ENCODE measurements at regions not wholly inside any gene's neighbourhood (a gene's known extent, or its start where the extent isn't known, plus 50 kb on each side); places are given as distances from the start of the nearest gene placed in this dataset.

GRCh38 chr14:94922595-94923239, 152.8 kb upstream of the GSC start:
- no peak for DNase-seq

- no peak for DNase-seq
These were observed 152.1 kb upstream of the GSC start for GRCh38 chr14:94921882-94922585.

- DNase-seq, result no peak
These were observed 151.5 kb upstream of the GSC start for GRCh38 chr14:94921456-94921855.

- DNase-seq, result no peak
These were observed 150.0 kb upstream of the GSC start for GRCh38 chr14:94919896-94920295.

- no peak for DNase-seq
These were observed 149.0 kb upstream of the GSC start for GRCh38 chr14:94918896-94919295.

- no peak for DNase-seq
These were observed 147.2 kb upstream of the GSC start for GRCh38 chr14:94917041-94917600.

GRCh38 chr14:94914191-94914590, 144.3 kb upstream of the GSC start:
- DNase-seq, result no peak

- DNase-seq, result no peak
These were observed 137.8 kb upstream of the GSC start for GRCh38 chr14:94907626-94908261.

GRCh38 chr14:94906991-94907587, 137.2 kb upstream of the GSC start:
- DNase-seq, result no peak

GRCh38 chr14:94906577-94906976, 136.7 kb upstream of the GSC start:
- no peak for DNase-seq

GRCh38 chr14:94904636-94905035, 134.7 kb upstream of the GSC start:
- no peak for DNase-seq

GRCh38 chr14:94903883-94904282, 134.0 kb upstream of the GSC start:
- DNase-seq, result no peak

GRCh38 chr14:94903338-94903737, 133.4 kb upstream of the GSC start:
- DNase-seq, result no peak

GRCh38 chr14:94897561-94897960, 127.6 kb upstream of the GSC start:
- no peak for DNase-seq

GRCh38 chr14:94897082-94897481, 127.2 kb upstream of the GSC start:
- no peak for DNase-seq

- no peak for DNase-seq
These were observed 123.7 kb upstream of the GSC start for GRCh38 chr14:94893411-94894160.

GRCh38 chr14:94890785-94891184, 120.9 kb upstream of the GSC start:
- DNase-seq, result no peak

GRCh38 chr14:94889520-94890312, 119.8 kb upstream of the GSC start:
- DNase-seq, result no peak

- no peak for DNase-seq
These were observed 118.2 kb upstream of the GSC start for GRCh38 chr14:94888121-94888520.

GRCh38 chr14:94887591-94887990, 117.7 kb upstream of the GSC start:
- no peak for DNase-seq

- DNase-seq, result no peak
These were observed 117.0 kb upstream of the GSC start for GRCh38 chr14:94886931-94887330.

Data from T-helper 2 cell (primary cell).